GM12873 (cell line): ENCODE measurements at regions not wholly inside any gene's neighbourhood (a gene's known extent, or its start where the extent isn't known, plus 50 kb on each side); places are given as distances from the start of the nearest gene placed in this dataset.

ENCODE experiments used
- TF ChIP-seq, protein P1 (sequence below): IDR thresholded peaks from 2 replicates; pipeline ENCODE4 v1.5.1; 2012; ENCODE audit warnings: low read depth, mild to moderate bottlenecking, moderate library complexity, low read length, control low read depth; ENCODE audit not compliant: insufficient read depth; ENCODE audit errors: missing control alignments

DNA sequence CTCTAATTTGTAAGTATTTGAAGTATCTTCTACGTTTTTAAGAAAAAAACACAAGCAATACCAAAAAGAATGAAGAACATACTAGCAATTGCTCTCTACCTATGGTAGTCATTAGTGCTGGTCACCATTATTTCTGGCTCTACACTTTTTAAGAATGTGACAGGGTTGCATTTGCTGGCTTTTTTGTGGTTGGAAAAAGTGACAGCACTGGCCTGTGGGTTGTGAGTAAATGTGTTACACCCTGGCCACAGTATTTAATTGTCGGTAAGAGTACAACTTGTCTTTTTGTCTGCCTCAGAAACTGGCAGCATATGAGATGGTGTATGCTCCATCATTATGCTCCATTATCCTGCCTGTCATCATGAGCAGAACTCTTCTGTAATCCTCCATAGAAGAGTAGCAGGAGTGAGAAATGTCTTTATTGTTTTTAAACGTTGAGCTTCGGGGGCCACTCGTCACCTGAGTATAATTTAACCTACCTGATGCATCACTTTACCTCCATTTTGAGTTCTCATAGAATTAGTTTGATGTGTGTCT is 449.8 kb downstream of the ISL1 start:
- TF ChIP-seq, protein P1, sequence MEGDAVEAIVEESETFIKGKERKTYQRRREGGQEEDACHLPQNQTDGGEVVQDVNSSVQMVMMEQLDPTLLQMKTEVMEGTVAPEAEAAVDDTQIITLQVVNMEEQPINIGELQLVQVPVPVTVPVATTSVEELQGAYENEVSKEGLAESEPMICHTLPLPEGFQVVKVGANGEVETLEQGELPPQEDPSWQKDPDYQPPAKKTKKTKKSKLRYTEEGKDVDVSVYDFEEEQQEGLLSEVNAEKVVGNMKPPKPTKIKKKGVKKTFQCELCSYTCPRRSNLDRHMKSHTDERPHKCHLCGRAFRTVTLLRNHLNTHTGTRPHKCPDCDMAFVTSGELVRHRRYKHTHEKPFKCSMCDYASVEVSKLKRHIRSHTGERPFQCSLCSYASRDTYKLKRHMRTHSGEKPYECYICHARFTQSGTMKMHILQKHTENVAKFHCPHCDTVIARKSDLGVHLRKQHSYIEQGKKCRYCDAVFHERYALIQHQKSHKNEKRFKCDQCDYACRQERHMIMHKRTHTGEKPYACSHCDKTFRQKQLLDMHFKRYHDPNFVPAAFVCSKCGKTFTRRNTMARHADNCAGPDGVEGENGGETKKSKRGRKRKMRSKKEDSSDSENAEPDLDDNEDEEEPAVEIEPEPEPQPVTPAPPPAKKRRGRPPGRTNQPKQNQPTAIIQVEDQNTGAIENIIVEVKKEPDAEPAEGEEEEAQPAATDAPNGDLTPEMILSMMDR: no peak

DNA sequence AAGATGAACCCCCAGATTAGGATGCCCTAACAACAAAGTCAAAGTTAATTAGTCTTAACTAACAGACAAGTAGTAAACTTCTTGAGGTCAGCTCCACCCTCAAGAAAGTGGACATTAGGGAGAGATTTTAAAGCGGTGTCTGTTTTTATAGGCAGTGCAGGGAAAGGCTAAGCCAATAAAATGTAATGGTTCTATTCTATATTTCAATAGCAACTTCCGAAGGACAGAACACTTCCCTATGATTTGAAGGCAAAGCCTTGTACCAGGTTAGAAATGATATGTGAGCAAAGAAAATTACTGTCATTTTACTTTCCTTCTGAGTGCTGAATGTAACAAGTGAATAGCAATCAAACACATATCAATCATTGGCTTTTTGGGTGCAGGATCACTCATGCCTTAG is 455.2 kb downstream of the ISL1 start:
- TF ChIP-seq, protein P1: no peak

DNA sequence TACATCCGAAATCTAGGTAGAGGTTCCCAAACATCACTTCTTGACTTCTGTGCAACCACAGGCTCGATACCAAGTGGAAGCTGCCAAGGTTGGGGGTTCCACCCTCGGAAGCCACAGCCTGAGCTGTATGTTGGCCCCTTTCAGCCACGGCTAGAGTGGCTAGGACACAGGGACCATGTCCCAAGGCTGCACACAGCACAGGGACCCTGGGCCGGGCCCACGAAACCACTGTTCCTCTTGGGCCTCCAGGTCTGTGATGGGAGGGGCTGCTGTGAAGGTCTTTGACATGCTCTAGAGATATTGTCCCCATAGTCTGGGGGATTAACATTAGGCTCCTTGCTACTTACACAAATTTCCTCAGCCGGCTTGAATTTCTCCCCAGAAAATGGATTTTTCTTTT is 460.6 kb downstream of the ISL1 start:
- TF ChIP-seq, protein P1: no peak

DNA sequence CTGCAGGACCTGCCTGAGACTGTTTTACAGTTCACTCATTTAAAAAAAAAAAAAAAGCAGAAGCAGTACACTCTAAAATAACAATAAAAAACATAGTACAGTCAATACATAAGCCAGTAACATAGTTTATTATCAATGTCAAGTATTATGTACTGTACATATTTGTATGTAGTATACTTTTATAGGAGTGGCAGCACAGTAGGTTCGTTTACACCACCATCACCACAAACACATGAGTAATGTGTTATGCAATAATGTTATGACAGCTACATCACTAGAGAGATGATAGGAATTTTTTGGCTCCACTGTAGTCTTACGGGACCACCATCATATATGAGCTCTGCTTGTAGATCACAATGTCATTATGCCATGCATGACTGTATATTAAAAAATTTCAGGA is 462.8 kb downstream of the ISL1 start:
- TF ChIP-seq, protein P1: no peak

DNA sequence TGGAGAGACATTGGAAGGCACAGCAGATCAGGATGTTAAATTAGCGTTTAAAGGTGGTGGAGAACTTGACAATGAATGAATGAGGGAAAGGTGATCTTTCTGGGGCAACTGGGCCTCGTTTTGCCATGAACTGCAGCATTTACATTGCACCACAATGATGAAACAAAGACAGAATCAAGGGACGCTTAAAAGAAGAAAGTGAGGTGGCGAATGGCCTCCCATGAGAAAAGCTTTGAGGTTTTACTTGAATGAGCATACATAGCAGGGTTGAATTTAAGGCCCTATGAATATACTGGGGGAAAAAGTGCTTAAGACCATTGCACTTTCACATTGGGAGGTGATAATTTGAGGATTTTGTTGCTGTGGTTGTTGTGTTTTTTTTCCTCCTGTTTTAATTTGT is 476.4 kb downstream of the ISL1 start:
- TF ChIP-seq, protein P1: no peak

DNA sequence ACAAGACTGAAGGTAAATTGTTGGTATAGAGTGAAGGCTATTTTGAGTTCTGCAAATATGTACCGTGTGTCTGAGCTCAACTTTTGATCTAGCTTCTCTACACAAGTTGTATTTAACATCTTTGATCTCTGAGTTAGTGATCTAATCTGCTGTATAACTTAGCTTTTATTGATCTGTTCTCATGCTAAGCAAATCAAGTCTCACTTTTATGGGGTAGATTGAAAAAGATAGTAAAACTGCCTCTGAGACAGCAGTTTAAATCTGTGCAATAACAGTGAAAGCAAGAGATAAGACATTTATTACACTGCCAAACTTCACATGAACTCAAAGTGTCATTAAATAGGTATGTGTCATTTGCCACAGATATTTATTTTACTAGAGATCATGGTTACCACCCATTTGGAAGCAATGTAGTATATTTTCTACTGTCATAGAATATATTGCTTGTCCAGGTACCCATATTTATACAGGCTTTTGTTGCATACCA is 477.3 kb downstream of the ISL1 start:
- TF ChIP-seq, protein P1: no peak

DNA sequence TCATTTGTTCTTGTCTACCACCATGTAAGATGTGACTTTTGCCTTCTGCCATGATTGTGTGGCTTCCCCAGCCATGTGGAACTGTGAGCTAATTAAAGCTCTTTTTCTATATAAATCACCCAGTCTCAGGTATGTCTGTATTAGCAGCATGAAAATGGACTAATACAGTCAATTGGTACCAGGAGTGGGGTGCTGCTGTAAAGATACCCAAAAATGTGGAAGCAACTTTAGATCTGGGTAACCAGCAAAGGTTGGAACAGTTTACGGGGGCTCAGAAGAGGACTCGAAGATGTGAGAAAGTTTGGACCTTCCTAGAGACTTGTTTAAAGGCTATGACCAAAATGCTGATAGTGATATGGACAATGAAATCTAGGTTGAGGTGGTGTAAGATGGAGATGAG is 488.9 kb downstream of the ISL1 start:
- TF ChIP-seq, protein P1: no peak
